GM18867 (cell line): ENCODE measurements at regions not wholly inside any gene's neighbourhood (a gene's known extent, or its start where the extent isn't known, plus 50 kb on each side); places are given as distances from the start of the nearest gene placed in this dataset.
"Not testable (repeated sequence)": the region's sequence is repeated elsewhere in the genome, so short reads cannot be mapped to it uniquely, and the experiment has no call there.

Source experiments
- ATAC-seq: cut with Tn5 transposase; IDR thresholded peaks from one replicate; pipeline ENCODE4 v1.9.1; 2021; ENCODE audit warnings: mild to moderate bottlenecking, moderate library complexity; ENCODE audit not compliant: unreplicated experiment

- no peak for ATAC-seq
Observed at GRCh38 chr7:96770758-96771157, 61.1 kb upstream of the SEM1 start.

- no peak for ATAC-seq
Observed at GRCh38 chr7:96772139-96772694, 62.6 kb upstream of the SEM1 start.

- ATAC-seq, result no peak
Observed at GRCh38 chr7:96773483-96773882, 63.8 kb upstream of the SEM1 start.

- ATAC-seq, result no peak
Observed at GRCh38 chr7:96774358-96774757, 64.7 kb upstream of the SEM1 start.

GRCh38 chr7:96775046-96775445 lies 65.4 kb upstream of the SEM1 start:
- no peak for ATAC-seq

- ATAC-seq, result no peak
Observed at GRCh38 chr7:96778263-96778662, 68.6 kb upstream of the SEM1 start.

GRCh38 chr7:96781919-96782318 lies 72.3 kb upstream of the SEM1 start:
- no peak for ATAC-seq

GRCh38 chr7:96782686-96783298 lies 73.1 kb upstream of the SEM1 start:
- not testable (repeated sequence) for ATAC-seq

GRCh38 chr7:96784597-96784996 lies 75.0 kb upstream of the SEM1 start:
- no peak for ATAC-seq

- ATAC-seq, result no peak
Observed at GRCh38 chr7:96786261-96786997, 76.8 kb upstream of the SEM1 start.

- ATAC-seq, result no peak
Observed at GRCh38 chr7:96786998-96787395, 77.4 kb upstream of the SEM1 start.

- no peak for ATAC-seq
Observed at GRCh38 chr7:96789914-96790313, 80.3 kb upstream of the SEM1 start.

- ATAC-seq, result no peak
Observed at GRCh38 chr7:96792115-96792514, 82.5 kb upstream of the SEM1 start.

- no peak for ATAC-seq
Observed at GRCh38 chr7:96794063-96794462, 84.4 kb upstream of the SEM1 start.

GRCh38 chr7:96800122-96800521 lies 90.5 kb upstream of the SEM1 start:
- no peak for ATAC-seq

GRCh38 chr7:96800824-96801223 lies 91.2 kb upstream of the SEM1 start:
- no peak for ATAC-seq

- no peak for ATAC-seq
Observed at GRCh38 chr7:96819111-96819700, 109.6 kb upstream of the SEM1 start.

GRCh38 chr7:96821131-96821530 lies 111.5 kb upstream of the SEM1 start:
- ATAC-seq, result not testable (repeated sequence)

- no peak for ATAC-seq
Observed at GRCh38 chr7:96822824-96823223, 113.2 kb upstream of the SEM1 start.

- ATAC-seq, result no peak
Observed at GRCh38 chr7:96823274-96823673, 113.6 kb upstream of the SEM1 start.

GRCh38 chr7:96824686-96825085 lies 115.0 kb upstream of the SEM1 start:
- no peak for ATAC-seq

- no peak for ATAC-seq
Observed at GRCh38 chr7:96825285-96825684, 115.6 kb upstream of the SEM1 start.
